ENCODE measurements at regions not wholly inside any gene's neighbourhood (a gene's known extent, or its start where the extent isn't known, plus 50 kb on each side); places are given as distances from the start of the nearest gene placed in this dataset.
"Not testable (repeated sequence)": the region's sequence is repeated elsewhere in the genome, so short reads cannot be mapped to it uniquely, and the experiment has no call there.

- DNase-seq = not testable (repeated sequence)
Observed at GRCh38 chr1:146401281-146401825, 172.5 kb upstream of the NOTCH2NLA start.

- not testable (repeated sequence) for DNase-seq
Observed at GRCh38 chr1:146400173-146401121, 171.6 kb upstream of the NOTCH2NLA start.

GRCh38 chr1:146399225-146399624, 170.4 kb upstream of the NOTCH2NLA start:
- DNase-seq = not testable (repeated sequence)

GRCh38 chr1:146396801-146397200, 168.0 kb upstream of the NOTCH2NLA start:
- DNase-seq = not testable (repeated sequence)

- not testable (repeated sequence) for DNase-seq
Observed at GRCh38 chr1:146396242-146396641, 167.4 kb upstream of the NOTCH2NLA start.

- DNase-seq = not testable (repeated sequence)
Observed at GRCh38 chr1:146393796-146394195, 165.0 kb upstream of the NOTCH2NLA start.

- not testable (repeated sequence) for DNase-seq
Observed at GRCh38 chr1:146393154-146393553, 164.3 kb upstream of the NOTCH2NLA start.

GRCh38 chr1:146389178-146389577, 160.4 kb upstream of the NOTCH2NLA start:
- not testable (repeated sequence) for DNase-seq

- DNase-seq = peak; percentile 21
Observed at GRCh38 chr1:146387750-146388469, 159.1 kb upstream of the NOTCH2NLA start.

GRCh38 chr1:146386851-146387749, 158.3 kb upstream of the NOTCH2NLA start:
- DNase-seq = peak; percentile 94

GRCh38 chr1:146381196-146381595, 152.4 kb upstream of the NOTCH2NLA start:
- DNase-seq = not testable (repeated sequence)

- DNase-seq = peak; percentile 99
Observed at GRCh38 chr1:146376708-146377496, 148.1 kb upstream of the NOTCH2NLA start.

GRCh38 chr1:146376309-146376707, 147.5 kb upstream of the NOTCH2NLA start:
- DNase-seq = peak; percentile 63

GRCh38 chr1:146375108-146375507, 146.3 kb upstream of the NOTCH2NLA start:
- not testable (repeated sequence) for DNase-seq

GRCh38 chr1:146369940-146370339, 141.1 kb upstream of the NOTCH2NLA start:
- DNase-seq = peak; percentile 63

GRCh38 chr1:146355373-146355772, 126.6 kb upstream of the NOTCH2NLA start:
- not testable (repeated sequence) for DNase-seq

- not testable (repeated sequence) for DNase-seq
Observed at GRCh38 chr1:146326863-146327262, 98.0 kb upstream of the NOTCH2NLA start.

GRCh38 chr1:146324463-146324862, 95.6 kb upstream of the NOTCH2NLA start:
- not testable (repeated sequence) for DNase-seq

- not testable (repeated sequence) for DNase-seq
Observed at GRCh38 chr1:146323302-146323701, 94.5 kb upstream of the NOTCH2NLA start.

GRCh38 chr1:146322893-146323292, 94.1 kb upstream of the NOTCH2NLA start:
- DNase-seq = not testable (repeated sequence)

GRCh38 chr1:146318715-146319114, 89.9 kb upstream of the NOTCH2NLA start:
- not testable (repeated sequence) for DNase-seq
